GM18498 (cell line): ENCODE measurements at regions not wholly inside any gene's neighbourhood (a gene's known extent, or its start where the extent isn't known, plus 50 kb on each side); places are given as distances from the start of the nearest gene placed in this dataset.
"Not testable (repeated sequence)": the region's sequence is repeated elsewhere in the genome, so short reads cannot be mapped to it uniquely, and the experiment has no call there.

Experiments used
- ATAC-seq: cut with Tn5 transposase; IDR thresholded peaks from one replicate; pipeline ENCODE4 v1.9.1; 2021; ENCODE audit warnings: mild to moderate bottlenecking, moderate library complexity; ENCODE audit not compliant: unreplicated experiment

DNA sequence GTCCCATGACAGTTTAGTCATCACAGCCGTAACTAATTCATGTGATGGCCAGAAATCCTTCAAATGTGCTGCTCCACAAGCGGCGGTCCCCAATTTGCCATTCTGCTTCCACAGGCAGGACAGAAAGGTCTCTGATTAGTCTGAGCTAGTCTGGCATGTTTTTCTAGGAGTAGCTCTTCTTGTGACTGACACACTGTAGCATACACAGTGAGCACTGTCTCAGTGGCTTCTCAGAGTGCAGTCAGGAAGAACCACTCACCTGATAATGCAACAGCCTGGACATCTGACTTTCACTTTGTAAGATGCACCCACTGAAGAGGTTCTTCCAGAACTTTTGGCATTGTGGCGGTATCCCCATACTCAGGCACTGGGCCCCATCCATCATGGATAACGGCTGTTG, 1266.2 kb downstream of the TMEM121 start:
- no peak for ATAC-seq

DNA sequence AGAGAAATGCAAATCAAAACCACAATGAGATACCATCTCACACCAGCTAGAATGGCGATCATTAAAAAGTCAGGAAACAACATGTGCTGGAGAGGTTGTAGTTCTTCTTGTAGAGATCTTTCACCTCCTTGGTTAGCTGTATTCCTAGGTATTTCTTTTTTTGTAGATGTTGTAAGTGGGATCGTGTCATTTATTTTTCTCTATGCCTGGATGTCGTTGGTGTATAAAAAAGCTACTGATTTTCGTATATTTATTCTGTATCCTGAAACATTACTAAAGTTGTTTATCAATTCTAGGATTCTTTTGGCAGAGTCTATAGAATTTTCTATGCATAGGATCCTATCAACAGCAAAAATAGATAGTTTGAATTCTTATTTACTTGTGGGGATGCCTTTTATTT, 1271.8 kb downstream of the TMEM121 start:
- not testable (repeated sequence) for ATAC-seq

DNA sequence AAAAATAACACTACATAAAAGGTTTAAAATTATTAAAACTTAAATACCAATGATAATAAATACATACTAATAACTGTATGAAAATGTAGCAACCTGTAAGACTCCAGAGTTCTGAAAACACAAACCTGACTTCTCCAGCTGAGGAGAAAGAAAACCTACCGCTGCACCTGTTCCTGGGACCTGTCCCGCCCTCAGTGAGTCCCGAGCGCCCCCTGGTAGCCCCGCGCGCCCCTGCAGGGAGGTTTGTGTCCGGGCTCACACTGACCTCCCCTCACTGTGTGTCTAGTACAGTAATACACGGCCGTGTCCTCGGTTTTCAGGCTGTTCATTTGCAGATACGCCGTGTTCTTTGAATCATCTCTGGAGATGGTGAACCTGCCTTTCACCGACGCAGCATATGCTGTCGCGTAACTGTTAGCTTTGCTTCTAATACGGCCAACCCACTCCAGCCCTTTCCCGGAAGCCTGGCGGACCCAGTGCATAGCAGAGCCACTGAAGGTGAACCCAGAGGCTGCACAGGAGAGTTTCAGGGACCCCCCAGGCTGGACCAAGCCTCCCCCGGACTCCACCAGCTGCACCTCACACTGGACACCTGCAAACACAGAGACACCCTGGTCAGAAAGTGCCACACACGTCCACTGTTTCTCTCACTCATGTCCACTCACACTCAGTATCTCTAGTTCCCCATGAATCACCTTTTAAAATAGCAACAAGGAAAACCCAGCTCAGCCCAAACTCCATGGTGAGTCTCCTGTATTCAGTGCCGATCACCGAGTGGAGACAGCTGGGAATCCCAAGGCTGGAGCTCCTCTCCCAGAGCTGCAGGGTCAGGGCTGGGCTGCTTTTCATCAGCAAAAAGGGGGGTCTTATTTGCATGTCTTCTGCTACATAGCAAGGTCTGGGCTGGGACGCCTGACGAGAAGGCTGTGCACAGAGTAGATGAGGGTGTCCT, 1276.3 kb downstream of the TMEM121 start:
- no peak for ATAC-seq

DNA sequence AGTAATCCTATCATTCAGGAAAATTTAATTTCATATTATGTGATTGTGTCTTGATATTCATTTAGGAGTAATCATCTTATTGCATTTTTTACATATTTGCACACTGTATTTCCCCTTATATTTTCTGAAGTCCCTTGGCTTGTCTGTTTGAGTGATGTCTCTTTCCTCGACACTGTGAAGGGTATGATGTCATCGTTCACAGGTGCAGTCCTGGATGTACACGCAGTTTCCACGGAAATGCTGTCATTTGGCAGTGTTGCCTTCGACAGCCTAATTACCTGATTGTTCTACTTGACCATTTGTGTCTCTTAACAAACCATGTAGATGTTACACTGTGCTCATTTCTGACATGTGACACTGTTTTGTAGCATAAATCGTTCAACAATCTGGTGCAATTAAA, 1277.0 kb downstream of the TMEM121 start:
- no peak for ATAC-seq

- ATAC-seq = no peak
Observed at GRCh38 chr14:106807493-106807892, 1281.1 kb downstream of the TMEM121 start.

DNA sequence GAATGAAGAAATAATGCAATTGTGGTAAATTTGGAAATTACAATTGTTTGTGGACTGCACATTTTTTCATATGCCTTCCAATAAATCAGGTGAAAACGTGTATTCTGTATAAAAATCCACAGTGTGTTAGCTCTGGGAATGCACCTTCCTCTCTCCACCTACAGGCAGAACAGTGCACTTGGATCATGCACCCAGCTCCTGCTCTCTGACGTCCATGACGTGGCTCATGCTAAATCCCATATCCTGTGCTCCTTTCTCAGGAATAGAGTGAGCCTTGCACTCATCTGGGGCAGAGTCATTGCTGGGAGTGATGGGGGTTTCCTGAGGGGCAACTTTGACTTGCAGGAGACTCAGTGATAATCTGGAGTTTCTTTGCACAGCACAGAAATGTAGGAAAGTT, 1282.1 kb downstream of the TMEM121 start:
- no peak for ATAC-seq

GRCh38 chr14:106808907-106809306, 1282.5 kb downstream of the TMEM121 start:
- ATAC-seq = no peak

GRCh38 chr14:106809615-106810014, 1283.2 kb downstream of the TMEM121 start:
- ATAC-seq = no peak

DNA sequence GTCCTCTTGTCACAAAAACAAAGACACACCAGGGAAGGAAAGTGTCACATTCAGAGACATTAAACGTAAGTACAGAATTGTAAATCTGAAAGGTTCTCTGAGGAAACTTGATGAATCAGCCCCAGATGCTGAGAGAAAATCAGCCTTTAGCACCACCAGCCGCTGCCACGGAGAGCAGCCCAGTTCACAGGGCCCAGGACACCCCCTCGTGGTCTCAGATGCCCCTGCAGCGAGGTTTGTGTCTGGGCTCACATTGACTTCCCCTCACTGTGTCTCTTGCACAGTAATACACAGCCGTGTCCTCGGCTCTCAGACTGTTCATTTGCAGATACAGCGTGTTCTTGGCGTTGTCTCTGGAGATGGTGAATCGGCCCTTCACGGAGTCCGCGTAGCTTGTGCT, 1283.8 kb downstream of the TMEM121 start:
- ATAC-seq = not testable (repeated sequence)

- ATAC-seq = no peak
Observed at GRCh38 chr14:106811162-106811561, 1284.8 kb downstream of the TMEM121 start.

DNA sequence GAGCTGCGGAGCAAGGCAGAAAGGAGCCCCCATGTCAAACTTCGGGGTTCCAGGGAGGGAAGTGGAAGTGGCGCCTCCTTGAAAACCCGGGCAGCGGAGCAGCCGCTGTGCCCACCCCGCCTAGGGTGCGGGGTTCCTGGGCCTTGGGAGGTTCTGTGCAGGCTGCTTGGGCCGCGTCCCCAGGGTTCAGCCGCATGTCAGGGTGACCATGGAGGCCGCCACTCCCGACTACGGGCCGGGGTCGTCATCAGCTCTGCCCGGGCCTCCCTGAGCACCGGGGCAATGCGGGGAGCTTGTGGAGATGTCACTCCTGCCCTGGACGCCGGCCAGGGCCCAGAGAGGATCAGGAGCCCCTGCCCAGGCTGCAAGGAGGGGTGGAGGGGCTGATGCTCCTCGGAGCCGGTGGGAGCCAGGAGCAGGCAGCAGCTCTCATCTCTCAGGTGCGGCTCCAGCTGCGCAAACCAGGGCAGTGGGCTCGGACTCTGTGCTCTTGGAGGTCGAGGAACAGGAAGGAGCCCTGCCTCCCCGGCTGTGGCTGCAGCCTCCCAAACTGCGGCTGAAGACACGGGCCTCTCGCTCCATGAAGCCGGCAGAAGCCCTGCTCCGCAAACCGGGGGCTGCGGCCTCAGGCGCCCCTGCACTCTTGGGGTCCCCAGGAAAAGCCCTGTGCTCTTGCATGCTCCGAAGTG, 1286.5 kb downstream of the TMEM121 start:
- no peak for ATAC-seq

DNA sequence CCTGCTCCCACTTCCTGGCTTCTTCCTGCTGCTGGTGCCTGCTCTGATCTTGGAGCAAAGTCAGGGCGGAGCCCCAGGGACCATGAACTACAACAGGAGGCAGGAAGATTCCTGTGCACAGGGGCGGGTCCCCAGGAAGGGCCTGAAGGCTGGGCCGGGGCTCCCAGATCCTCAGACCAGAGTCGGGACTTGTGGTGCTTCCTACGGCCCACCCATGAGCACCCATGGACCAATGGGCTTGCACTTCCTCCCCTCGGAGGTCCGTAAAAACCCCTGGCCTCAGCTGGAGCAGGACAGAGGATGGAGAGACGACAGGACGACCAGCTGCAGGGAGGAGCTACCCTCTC, 1287.1 kb downstream of the TMEM121 start:
- ATAC-seq = no peak

DNA sequence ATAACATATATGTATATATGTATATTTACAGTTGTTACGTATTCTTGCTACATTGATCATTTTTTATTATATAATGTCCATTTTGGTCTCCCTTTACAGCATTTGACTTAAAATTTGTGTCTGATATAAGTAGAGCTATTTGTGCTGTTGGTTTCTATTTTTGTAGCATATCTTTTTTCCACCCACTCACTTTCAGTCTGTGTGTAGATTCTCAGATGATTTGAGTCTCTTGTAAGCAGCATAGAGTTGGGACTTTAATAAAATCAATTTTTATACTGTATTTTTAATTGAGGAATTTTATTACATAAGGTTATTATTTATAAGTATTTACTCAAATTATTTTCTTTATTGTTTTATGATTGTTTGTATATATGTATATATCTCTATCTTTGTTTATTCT, 1293.7 kb downstream of the TMEM121 start:
- no peak for ATAC-seq

GRCh38 chr14:106821119-106821518, 1294.7 kb downstream of the TMEM121 start:
- ATAC-seq = no peak

GRCh38 chr14:106822905-106823304, 1296.5 kb downstream of the TMEM121 start:
- ATAC-seq = no peak

- no peak for ATAC-seq
Observed at GRCh38 chr14:106823552-106823951, 1297.2 kb downstream of the TMEM121 start.

- no peak for ATAC-seq
Observed at GRCh38 chr14:106826833-106827369, 1300.5 kb downstream of the TMEM121 start.

DNA sequence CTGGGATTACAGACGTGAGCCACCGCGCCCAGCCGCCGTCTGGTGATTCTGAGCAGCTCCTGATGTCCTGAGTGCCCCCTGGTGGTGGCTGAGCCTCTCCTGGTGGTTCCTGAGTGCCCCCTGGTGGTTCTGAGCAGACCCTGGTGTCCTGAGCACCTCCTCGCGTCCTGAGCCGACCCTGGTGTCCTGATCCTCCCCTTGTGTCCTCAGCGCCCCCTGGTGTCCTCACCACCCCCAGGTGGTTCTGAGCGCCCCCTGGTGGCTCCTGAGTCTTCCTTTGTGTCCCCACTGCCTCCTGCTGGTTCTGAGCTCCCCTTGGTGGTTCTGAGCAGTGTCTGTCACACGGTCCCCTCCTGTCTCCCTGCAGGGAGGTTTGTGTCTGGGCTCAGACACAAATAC, 1304.9 kb downstream of the TMEM121 start:
- peak; percentile 61 for ATAC-seq

DNA sequence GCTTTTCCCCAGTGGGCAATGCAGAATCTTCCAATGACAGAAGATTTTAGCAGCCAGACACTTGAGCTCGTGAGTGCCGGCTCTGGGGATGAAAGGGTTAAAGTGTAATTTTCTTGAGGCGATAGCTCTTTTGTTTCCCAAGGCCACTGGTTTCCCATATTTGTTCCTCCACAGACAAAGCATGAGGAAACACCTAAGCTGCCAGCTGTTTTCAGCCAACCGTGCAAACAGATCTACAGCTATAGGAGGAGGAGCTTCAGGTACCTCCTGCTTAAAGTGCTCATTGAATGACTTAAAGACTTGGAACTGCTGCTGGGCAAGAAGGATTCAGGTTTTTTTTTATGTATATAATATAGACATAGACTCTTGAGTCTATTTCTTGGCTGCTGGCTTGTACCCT, 1311.5 kb downstream of the TMEM121 start:
- no peak for ATAC-seq

- no peak for ATAC-seq
Observed at GRCh38 chr14:106838991-106839769, 1312.8 kb downstream of the TMEM121 start.

DNA sequence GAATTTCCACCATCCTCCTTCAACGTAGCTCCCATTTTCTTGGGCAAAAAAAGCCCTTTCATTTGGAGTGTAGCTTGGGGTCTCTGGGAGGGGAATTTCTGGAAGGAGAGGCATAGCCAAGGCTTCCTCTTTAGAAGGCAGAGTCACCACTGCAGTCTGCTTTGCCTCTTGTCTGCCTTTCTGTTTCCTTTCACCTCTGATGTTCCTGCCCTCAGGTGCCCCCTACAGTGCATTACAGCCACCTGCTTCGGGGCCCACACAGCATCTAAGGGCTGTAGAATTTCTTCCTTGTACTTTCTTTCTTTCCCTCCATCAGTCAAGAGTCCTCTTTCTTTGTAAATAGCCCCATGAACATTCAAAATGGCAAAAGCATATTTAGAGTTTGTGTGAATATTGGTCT, 1313.9 kb downstream of the TMEM121 start:
- no peak for ATAC-seq
